GM18868 (cell line): ENCODE measurements at regions not wholly inside any gene's neighbourhood (a gene's known extent, or its start where the extent isn't known, plus 50 kb on each side); places are given as distances from the start of the nearest gene placed in this dataset.
A peak's percentile ranks its signal among the peaks of the same experiment; 100 is the strongest.

Source experiments
- ATAC-seq: cut with Tn5 transposase; IDR thresholded peaks from one replicate; pipeline ENCODE4 v1.9.1; 2021; ENCODE audit warnings: mild to moderate bottlenecking, moderate library complexity; ENCODE audit not compliant: unreplicated experiment

DNA sequence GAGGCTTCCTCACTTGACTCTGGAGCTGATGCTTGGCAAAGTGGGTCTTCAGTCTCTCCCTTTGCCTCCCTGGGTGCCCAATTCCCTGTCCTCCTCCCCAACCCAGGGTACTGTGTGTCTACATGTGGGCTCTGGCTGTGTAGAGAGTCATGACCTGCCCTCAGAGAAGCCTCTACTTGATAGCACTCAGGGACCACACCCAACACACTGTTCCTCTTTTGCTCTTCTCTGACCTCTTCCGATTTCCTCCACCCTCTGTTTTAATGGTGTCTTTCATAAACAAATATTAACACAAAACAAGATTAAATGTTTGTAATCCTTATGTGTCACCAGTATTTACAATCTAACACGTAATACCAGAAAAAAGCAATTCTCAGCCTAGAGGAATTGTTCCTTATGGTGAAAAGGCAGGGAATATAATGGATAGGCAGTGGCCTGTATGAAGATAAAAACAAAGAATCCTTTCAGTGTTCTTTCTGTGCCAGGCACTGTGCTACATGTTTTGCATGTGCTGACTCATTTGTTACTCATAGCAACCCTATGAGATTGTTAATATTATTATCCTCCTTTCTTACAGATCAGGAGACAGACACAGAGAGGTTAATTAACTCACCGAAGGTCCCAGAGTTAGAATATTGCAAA, 58.2 kb downstream of the HSD3B1 start:
- ATAC-seq = peak; percentile 49

DNA sequence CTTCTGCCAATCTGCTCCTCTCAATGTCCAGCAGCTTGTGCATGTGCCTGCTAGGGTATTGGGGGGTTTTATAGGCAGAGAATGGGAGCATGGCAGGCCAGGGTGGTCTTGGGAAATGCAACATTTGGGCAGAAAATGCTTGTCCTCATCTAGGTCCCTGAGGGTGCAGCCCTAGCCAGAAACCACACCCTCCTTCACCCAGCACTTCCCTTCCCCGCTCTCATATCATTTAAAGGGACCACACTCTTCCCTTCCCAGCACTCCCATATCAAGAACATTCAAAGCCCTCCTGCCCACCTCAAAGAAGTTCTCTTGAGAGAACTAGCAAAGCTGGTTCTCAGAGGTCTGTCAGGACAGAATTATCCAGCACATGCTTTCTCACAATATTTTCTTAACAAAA, 62.1 kb downstream of the HSD3B1 start:
- ATAC-seq = no peak
